CD4-positive, alpha-beta memory T cell (primary cell): ENCODE measurements at regions not wholly inside any gene's neighbourhood (a gene's known extent, or its start where the extent isn't known, plus 50 kb on each side); places are given as distances from the start of the nearest gene placed in this dataset.

Experiments used
- CTCF ChIA-PET: fragments of 350-600 bp; sonication (Branson Sonifier 250); formaldehyde crosslinking; loops from one replicate; lab custom pipeline; 2021; ENCODE audit warnings: inconsistent platforms; ENCODE audit not compliant: partially characterized antibody; lab: Charles Lee
- POLR2A ChIA-PET: fragments of 350-600 bp; sonication (Branson Sonifier 250); formaldehyde crosslinking; loops from one replicate; lab custom pipeline; 2021; ENCODE audit not compliant: partially characterized antibody; lab: Charles Lee
- DNase-seq, 5 donors: peaks; one replicate each; pipeline versions ENCODE4 v3.0.0 to v3.0.0-alpha.2; 2020 to 2022; ENCODE audit warnings: mixed read lengths in 1 of 5
- H3K27ac ChIP-seq: one replicate; pipeline ENCODE4 v1.7.0; 2013; ENCODE audit warnings: low read depth, low read length
- H3K27me3 ChIP-seq: 2 replicates; pipeline ENCODE4 v1.7.0; 2013; ENCODE audit warnings: mild to moderate bottlenecking, low read length, moderate library complexity; ENCODE audit not compliant: insufficient read depth
- H3K36me3 ChIP-seq: 2 replicates; pipeline ENCODE4 v1.7.0; 2013; ENCODE audit warnings: mild to moderate bottlenecking, low read length, moderate library complexity; ENCODE audit not compliant: insufficient read depth
- H3K4me1 ChIP-seq: 2 replicates; pipeline ENCODE4 v1.7.0; 2013; ENCODE audit warnings: mild to moderate bottlenecking, low read length, moderate library complexity; ENCODE audit not compliant: insufficient read depth
- H3K4me3 ChIP-seq, 2 donors: one replicate each; pipeline ENCODE4 v1.7.0; 2013; ENCODE audit warnings: low read length in 2 of 2, mild to moderate bottlenecking in 1 of 2
- H3K9me3 ChIP-seq, 2 donors: one replicate each; pipeline ENCODE4 v1.7.0; 2013; ENCODE audit warnings: low read length in 2 of 2, control low read depth in 1 of 2; ENCODE audit not compliant: control insufficient read depth in 1 of 2
- H3K27ac Mint-ChIP-seq, 7 donors: one replicate each; pipeline ENCODE4 v1.8.0; 2020 to 2021; ENCODE audit warnings: mixed read lengths in 7 of 7, mild to moderate bottlenecking in 6 of 7, inconsistent platforms in 3 of 7, moderate library complexity in 3 of 7
- H3K27me3 Mint-ChIP-seq, 2 donors: one replicate each; pipeline ENCODE4 v1.8.0; 2020 to 2021; ENCODE audit warnings: mixed read lengths in 2 of 2
- H3K36me3 Mint-ChIP-seq, 2 donors: one replicate each; pipeline ENCODE4 v1.8.0; 2020 to 2021; ENCODE audit warnings: mixed read lengths in 2 of 2, inconsistent platforms in 1 of 2, mild to moderate bottlenecking in 1 of 2
- H3K4me1 Mint-ChIP-seq, 4 donors: one replicate each; pipeline ENCODE4 v1.8.0; 2020 to 2021; ENCODE audit warnings: mixed read lengths in 4 of 4, mild to moderate bottlenecking in 1 of 4
- H3K4me3 Mint-ChIP-seq, 8 donors: one replicate each; pipeline ENCODE4 v1.8.0; 2020 to 2021; ENCODE audit warnings: mixed read lengths in 8 of 8, mild to moderate bottlenecking in 7 of 8, moderate library complexity in 6 of 8, inconsistent platforms in 3 of 8
- H3K9me3 Mint-ChIP-seq, 8 donors: one replicate each; pipeline ENCODE4 v1.8.0; 2020 to 2021; ENCODE audit warnings: mixed read lengths in 8 of 8, mild to moderate bottlenecking in 5 of 8, inconsistent platforms in 3 of 8, moderate library complexity in 1 of 8
- intact Hi-C: fragments of 100-400 bp; cut with micrococcal nuclease; formaldehyde crosslinking; loops from one replicate; pipeline ENCODE4 v1.15.1; 2023

DNA sequence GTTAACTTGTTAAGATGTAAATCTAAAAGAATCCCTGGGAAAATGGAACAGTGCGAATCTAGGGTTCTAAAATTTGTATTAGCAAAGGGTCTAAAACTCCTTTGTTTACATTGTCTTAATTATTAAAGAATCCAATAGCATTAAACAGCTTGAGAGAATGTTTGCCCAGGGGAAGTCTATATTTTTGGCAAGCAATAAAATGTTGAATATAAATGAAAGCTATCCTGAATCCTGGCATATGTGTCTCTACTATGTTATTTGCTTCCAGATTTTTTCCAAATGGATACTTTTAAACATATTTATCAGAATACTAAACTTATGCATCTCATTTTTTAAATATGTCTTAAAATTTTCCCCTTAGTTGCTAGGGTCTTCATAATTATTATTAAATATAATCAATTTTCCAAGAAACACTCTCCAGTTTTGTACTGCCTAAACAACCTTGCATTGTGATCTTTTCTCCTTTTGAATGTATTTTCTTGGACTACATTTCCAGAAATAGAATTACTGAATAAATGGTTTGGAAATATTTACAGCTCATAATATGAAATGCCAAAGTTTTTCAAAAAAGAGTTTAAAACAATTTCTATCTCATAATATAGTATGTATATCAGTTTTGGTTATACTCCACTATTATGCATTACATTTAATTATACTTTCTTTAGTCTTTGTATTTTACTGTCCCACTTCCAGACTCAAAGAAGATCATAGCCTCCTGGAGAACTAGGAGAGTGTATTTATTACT, 304.8 kb downstream of the USP25 start:
- no peaks in the 10 kb centered on the region for H3K27me3 ChIP-seq
- CTCF ChIA-PET, result no interaction called here
- H3K27ac ChIP-seq, result no peak overlapping the region
- POLR2A ChIA-PET, result no interaction called here
- DNase-seq, result no peak
- Mint-ChIP-seq H3K9me3 (peaks cover 0 to 2% (median 0%) of the 10 kb centered on the region in 8 donors), H3K4me3 (no peak overlapping the region), H3K27ac (no peak overlapping the region), H3K36me3 (no peaks in the 10 kb centered on the region), H3K4me1 (no peaks in the 10 kb centered on the region), H3K27me3 (peaks cover 0 to 1% of the 10 kb centered on the region in 2 donors)
- intact Hi-C loops, result no loop called here
- no peaks in the 10 kb centered on the region for H3K4me1 ChIP-seq
- no peaks in the 10 kb centered on the region for H3K36me3 ChIP-seq
- no peaks in the 10 kb centered on the region for H3K9me3 ChIP-seq
- no peak overlapping the region for H3K4me3 ChIP-seq

DNA sequence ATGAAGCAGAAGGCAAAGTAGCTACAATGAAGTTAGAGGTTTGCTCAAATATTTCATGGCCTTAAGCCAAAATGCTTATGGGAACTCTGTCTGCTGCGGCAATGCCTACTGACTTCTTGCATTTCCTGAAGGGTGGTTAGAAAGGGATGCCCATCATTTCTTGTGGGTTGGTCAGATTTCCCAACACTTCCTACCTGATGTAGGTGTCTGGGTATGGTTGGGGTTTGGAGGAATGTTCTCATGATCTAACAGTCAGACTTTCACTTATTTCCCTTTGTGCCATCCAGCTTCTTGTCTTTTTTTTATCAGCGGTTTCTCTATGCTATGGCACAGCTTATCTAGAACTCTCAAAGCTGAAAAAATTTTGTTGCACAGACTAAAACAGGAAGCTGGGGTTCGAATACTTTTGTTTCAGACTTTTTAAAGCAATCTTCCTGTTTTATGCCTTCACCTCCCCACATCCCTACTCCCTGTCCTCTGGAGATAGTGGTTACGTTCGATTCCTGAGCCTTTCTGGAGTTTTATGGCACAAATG, 307.7 kb downstream of the USP25 start:
- H3K4me1 ChIP-seq, result no peaks in the 10 kb centered on the region
- H3K9me3 ChIP-seq, result no peaks in the 10 kb centered on the region
- peaks cover 0 to 1% of the 10 kb centered on the region in 2 donors for H3K27me3 Mint-ChIP-seq
- no peaks in the 10 kb centered on the region for H3K4me1 Mint-ChIP-seq
- CTCF ChIA-PET, result no interaction called here
- no peak overlapping the region for H3K4me3 Mint-ChIP-seq
- H3K36me3 ChIP-seq, result no peaks in the 10 kb centered on the region
- no peak overlapping the region for H3K27ac Mint-ChIP-seq
- no peak overlapping the region for H3K27ac ChIP-seq
- peaks cover 0 to 2% (median 0%) of the 10 kb centered on the region in 8 donors for H3K9me3 Mint-ChIP-seq
- no peak overlapping the region for H3K4me3 ChIP-seq
- no peaks in the 10 kb centered on the region for H3K27me3 ChIP-seq
- POLR2A ChIA-PET, result no interaction called here
- intact Hi-C loops, result no loop called here
- no peak for DNase-seq
- H3K36me3 Mint-ChIP-seq, result no peaks in the 10 kb centered on the region

DNA sequence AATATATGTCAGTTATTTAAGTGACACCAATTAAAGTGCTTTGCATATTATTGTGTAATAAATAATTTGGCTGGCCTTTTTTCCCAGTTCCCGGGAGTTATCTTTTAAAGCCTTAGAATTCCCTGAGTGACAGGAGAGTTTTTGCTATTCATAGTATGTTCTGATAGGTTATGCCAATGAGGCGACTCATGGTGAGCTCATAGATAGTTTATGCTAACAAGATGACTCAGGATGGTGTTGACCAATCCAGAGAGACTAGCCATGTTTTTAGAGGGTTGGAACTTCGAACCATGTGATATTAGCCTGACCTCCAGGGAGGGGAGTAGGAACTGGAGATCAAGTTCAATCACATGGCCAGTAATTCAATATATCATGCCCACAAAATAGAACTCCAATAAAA, 310.8 kb downstream of the USP25 start:
- Mint-ChIP-seq H3K27me3 (peaks cover 0 to 1% of the 10 kb centered on the region in 2 donors), H3K27ac (no peak overlapping the region), H3K36me3 (no peaks in the 10 kb centered on the region)

DNA sequence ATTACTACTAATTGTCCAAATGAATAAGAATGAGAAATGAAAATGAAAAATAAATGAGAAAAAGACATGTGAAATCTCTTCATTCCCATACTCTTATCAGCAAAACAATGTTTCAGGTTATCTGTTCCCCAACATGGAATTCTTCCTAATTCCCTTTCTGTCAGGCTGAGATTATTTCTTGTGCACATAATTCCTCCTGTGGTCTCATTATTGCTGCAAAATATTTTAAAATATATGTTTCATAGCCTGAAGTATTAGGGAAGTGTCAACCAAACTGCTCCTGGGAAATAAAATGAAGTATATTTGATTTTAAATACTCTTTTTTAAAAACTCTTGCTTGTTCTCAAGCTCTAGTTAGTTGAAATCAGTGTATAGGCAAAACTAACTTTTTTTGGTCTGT, 314.9 kb downstream of the USP25 start:
- Mint-ChIP-seq H3K9me3 (peaks cover 0 to 4% (median 0%) of the 10 kb centered on the region in 8 donors), H3K4me1 (no peaks in the 10 kb centered on the region), H3K27ac (no peak overlapping the region), H3K4me3 (no peak overlapping the region), H3K27me3 (peaks cover 0 to 2% of the 10 kb centered on the region in 2 donors), H3K36me3 (no peaks in the 10 kb centered on the region)
- H3K27me3 ChIP-seq, result no peaks in the 10 kb centered on the region
- no peak overlapping the region for H3K4me3 ChIP-seq
- H3K27ac ChIP-seq, result no peak overlapping the region
- H3K36me3 ChIP-seq, result no peaks in the 10 kb centered on the region
- POLR2A ChIA-PET, result no interaction called here
- CTCF ChIA-PET, result no interaction called here
- intact Hi-C loops, result no loop called here
- no peak for DNase-seq
- no peaks in the 10 kb centered on the region for H3K4me1 ChIP-seq
- H3K9me3 ChIP-seq, result no peaks in the 10 kb centered on the region

More for the DNA sequence above, 310.8 kb downstream of the USP25 start:
- Mint-ChIP-seq H3K4me1 (no peaks in the 10 kb centered on the region), H3K9me3 (peaks cover 0 to 2% (median 0%) of the 10 kb centered on the region in 8 donors), H3K4me3 (no peak overlapping the region)
- ChIA-PET POLR2A (no interaction called here), CTCF (interaction anchor here (1.0 kb wide), 1 partner anchor 12 kb away, joined by 3 read pairs; no protein-coding TSS in a partner anchor)
- Histone ChIP-seq H3K4me3 (no peak overlapping the region), H3K36me3 (no peaks in the 10 kb centered on the region), H3K27me3 (no peaks in the 10 kb centered on the region), H3K4me1 (no peaks in the 10 kb centered on the region), H3K9me3 (no peaks in the 10 kb centered on the region), H3K27ac (no peak overlapping the region)
- intact Hi-C loops, result no loop called here
- DNase-seq, result no peak

DNA sequence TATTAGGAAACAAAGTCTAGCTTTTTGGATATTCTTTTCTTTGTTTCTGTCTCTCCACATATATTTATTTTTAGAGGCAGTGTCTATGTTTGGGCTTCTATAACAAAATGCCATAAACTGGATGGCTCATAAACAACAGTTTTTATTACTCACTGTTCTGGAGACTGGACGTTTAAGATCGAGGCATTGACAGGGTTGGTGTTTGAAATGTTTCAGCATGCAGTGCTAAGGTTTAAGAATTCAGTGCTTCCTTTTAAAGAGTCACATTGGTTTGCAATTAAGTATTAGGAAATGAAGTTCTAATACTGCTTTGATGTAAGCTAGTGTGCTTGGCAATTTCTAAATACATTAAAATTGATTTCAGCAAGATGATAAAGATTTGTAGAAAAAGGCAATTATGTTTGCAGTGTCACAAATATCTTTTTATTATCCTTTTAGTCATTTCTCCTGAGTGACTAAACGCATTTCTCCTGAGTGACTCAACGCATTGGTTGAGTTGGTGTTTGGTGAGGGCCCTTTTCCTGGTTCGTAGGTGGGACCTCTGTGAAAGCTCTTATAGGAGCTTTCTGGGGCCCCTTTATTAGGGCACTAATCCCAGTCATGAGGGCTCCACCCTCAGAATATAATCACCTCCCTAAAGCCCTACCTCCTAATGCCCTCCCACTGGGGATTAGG, 317.0 kb downstream of the USP25 start:
- H3K36me3 Mint-ChIP-seq, result no peaks in the 10 kb centered on the region
- H3K9me3 Mint-ChIP-seq, result peaks cover 0 to 7% (median 0%) of the 10 kb centered on the region in 8 donors
- Histone ChIP-seq H3K27me3 (no peaks in the 10 kb centered on the region), H3K27ac (no peak overlapping the region), H3K9me3 (no peaks in the 10 kb centered on the region), H3K4me3 (no peak overlapping the region), H3K4me1 (no peaks in the 10 kb centered on the region), H3K36me3 (no peaks in the 10 kb centered on the region)
- H3K27ac Mint-ChIP-seq, result no peak overlapping the region
- intact Hi-C loops, result no loop called here
- no peak overlapping the region for H3K4me3 Mint-ChIP-seq
- ChIA-PET CTCF (no interaction called here), POLR2A (no interaction called here)
- no peak for DNase-seq
- no peaks in the 10 kb centered on the region for H3K4me1 Mint-ChIP-seq
- H3K27me3 Mint-ChIP-seq, result peaks cover 0 to 2% of the 10 kb centered on the region in 2 donors

DNA sequence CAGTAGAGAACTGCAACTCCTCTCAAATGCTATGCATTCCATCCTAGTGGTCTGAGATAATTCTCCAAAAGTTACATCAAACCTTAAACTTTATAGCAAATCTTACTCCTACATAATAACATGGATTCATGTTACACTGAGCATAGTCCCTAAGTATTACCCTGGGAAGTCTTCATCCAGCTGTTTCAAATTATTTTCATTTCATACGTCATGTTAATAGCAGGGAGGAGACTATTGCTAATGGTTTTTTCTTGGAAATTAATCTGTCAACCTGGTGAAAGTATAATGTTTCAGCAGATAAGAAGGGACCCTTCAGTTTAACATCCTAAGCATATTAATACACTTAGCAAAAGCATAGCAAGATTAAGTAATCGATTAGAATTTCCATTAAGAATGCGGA, 318.1 kb downstream of the USP25 start:
- no peaks in the 10 kb centered on the region for H3K27me3 ChIP-seq
- no peak overlapping the region for H3K4me3 ChIP-seq
- Mint-ChIP-seq H3K4me3 (no peak overlapping the region), H3K9me3 (peaks cover 0 to 7% (median 0%) of the 10 kb centered on the region in 8 donors), H3K27me3 (peaks cover 0 to 2% of the 10 kb centered on the region in 2 donors), H3K27ac (no peak overlapping the region), H3K36me3 (no peaks in the 10 kb centered on the region), H3K4me1 (no peaks in the 10 kb centered on the region)
- H3K27ac ChIP-seq, result no peak overlapping the region
- POLR2A ChIA-PET, result no interaction called here
- H3K4me1 ChIP-seq, result no peaks in the 10 kb centered on the region
- no peaks in the 10 kb centered on the region for H3K9me3 ChIP-seq
- intact Hi-C loops, result no loop called here
- CTCF ChIA-PET, result no interaction called here
- no peak for DNase-seq
- no peaks in the 10 kb centered on the region for H3K36me3 ChIP-seq

DNA sequence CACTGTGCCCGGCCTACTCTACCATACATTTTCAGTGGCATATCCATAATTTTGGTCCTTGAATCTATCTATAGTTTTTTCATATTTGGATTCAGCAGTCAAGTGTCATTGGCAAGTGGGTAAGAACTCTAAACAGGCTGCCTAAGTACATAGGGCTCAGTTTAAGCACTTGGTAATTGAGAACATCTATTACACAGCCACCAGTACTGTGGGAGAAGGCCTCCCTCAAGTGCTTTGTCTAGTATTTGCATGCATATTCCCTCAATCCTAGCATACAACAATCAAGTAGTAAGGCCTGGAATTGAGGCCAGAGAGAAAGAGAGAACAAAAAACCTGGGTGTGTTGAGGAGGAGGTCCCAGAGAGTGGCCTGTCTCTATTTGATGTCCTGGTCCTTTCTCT, 325.2 kb downstream of the USP25 start:
- POLR2A ChIA-PET, result no interaction called here
- intact Hi-C loops, result no loop called here
- H3K4me3 Mint-ChIP-seq, result no peak overlapping the region

More for the DNA sequence above, 325.2 kb downstream of the USP25 start:
- Histone ChIP-seq H3K36me3 (no peaks in the 10 kb centered on the region), H3K27ac (no peak overlapping the region), H3K9me3 (no peaks in the 10 kb centered on the region), H3K27me3 (no peaks in the 10 kb centered on the region), H3K4me1 (no peaks in the 10 kb centered on the region), H3K4me3 (no peak overlapping the region)
- DNase-seq, result no peak
- Mint-ChIP-seq H3K4me1 (no peaks in the 10 kb centered on the region), H3K27me3 (no peaks in the 10 kb centered on the region), H3K27ac (no peak overlapping the region), H3K9me3 (peaks cover 0 to 7% (median 0%) of the 10 kb centered on the region in 8 donors), H3K36me3 (no peaks in the 10 kb centered on the region)
- CTCF ChIA-PET, result no interaction called here
